HG02938 (cell line): ENCODE measurements at regions not wholly inside any gene's neighbourhood (a gene's known extent, or its start where the extent isn't known, plus 50 kb on each side); places are given as distances from the start of the nearest gene placed in this dataset.
A peak's percentile ranks its signal among the peaks of the same experiment; 100 is the strongest.

ENCODE experiments used
- ATAC-seq: cut with Tn5 transposase; IDR thresholded peaks from one replicate; pipeline ENCODE4 v1.9.1; 2021; ENCODE audit warnings: mild to moderate bottlenecking, moderate library complexity; ENCODE audit not compliant: unreplicated experiment

GRCh38 chr6:11332463-11332862 lies 100.0 kb upstream of the NEDD9 start:
- no peak for ATAC-seq

GRCh38 chr6:11331111-11331510 lies 98.6 kb upstream of the NEDD9 start:
- no peak for ATAC-seq

- no peak for ATAC-seq
Measured at GRCh38 chr6:11330413-11330760, 97.9 kb upstream of the NEDD9 start.

GRCh38 chr6:11329726-11330412 lies 97.4 kb upstream of the NEDD9 start:
- ATAC-seq = no peak

- ATAC-seq = no peak
Measured at GRCh38 chr6:11328613-11329247, 96.3 kb upstream of the NEDD9 start.

- no peak for ATAC-seq
Measured at GRCh38 chr6:11327961-11328360, 95.5 kb upstream of the NEDD9 start.

GRCh38 chr6:11326116-11326515 lies 93.6 kb upstream of the NEDD9 start:
- ATAC-seq = no peak

GRCh38 chr6:11324453-11325015 lies 92.1 kb upstream of the NEDD9 start:
- peak; percentile 92 for ATAC-seq

- no peak for ATAC-seq
Measured at GRCh38 chr6:11323666-11324452, 91.4 kb upstream of the NEDD9 start.

GRCh38 chr6:11322252-11322885 lies 89.9 kb upstream of the NEDD9 start:
- no peak for ATAC-seq

GRCh38 chr6:11320914-11321597 lies 88.6 kb upstream of the NEDD9 start:
- ATAC-seq = no peak

GRCh38 chr6:11318835-11319813 lies 86.7 kb upstream of the NEDD9 start:
- no peak for ATAC-seq

- peak; percentile 93 for ATAC-seq
Measured at GRCh38 chr6:11317885-11318771, 85.7 kb upstream of the NEDD9 start.

- ATAC-seq = no peak
Measured at GRCh38 chr6:11315743-11316437, 83.4 kb upstream of the NEDD9 start.

GRCh38 chr6:11313207-11313606 lies 80.7 kb upstream of the NEDD9 start:
- no peak for ATAC-seq

GRCh38 chr6:11311970-11312369 lies 79.5 kb upstream of the NEDD9 start:
- no peak for ATAC-seq

- ATAC-seq = no peak
Measured at GRCh38 chr6:11309947-11310665, 77.6 kb upstream of the NEDD9 start.
